ENCODE measurements at regions not wholly inside any gene's neighbourhood (a gene's known extent, or its start where the extent isn't known, plus 50 kb on each side); places are given as distances from the start of the nearest gene placed in this dataset.

DNA sequence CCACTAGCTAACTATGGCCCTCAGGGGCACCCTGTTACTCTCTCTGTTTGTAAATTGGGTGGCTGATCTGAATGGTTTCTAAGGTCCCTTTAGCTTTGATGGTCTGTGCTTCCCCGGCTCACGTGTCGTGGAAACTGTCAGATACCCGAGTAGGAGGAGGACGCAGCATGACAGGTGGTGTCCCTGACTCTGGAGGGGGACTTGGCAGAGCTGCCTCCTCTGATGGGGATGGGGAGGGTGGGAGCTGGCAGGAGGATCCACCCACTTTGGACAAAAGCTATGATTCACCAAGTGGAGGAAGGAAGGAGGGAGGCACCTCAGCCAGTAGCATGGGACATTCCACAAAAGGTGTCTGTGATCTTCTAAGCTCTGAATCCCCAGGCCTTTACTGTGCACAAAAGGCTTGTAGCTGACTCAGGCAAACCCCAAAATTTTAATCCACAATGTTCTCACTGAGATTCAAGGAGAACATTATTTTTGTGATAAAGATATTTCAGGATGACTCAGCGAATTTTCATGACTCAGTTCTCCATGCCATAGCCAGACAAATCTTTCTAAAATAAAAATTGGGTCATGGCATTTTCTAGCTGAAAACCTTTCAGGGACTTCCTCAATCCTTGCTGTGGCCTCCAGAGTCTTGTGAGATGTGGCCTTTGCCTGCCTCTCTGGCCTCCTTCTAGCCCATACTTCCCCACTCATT, 131.0 kb upstream of the BRINP1 start:
- no peak overlapping the region for H3K4ac ChIP-seq (ENCODE audit: low read depth in 1 of 2, low read length in 2 of 2)

DNA sequence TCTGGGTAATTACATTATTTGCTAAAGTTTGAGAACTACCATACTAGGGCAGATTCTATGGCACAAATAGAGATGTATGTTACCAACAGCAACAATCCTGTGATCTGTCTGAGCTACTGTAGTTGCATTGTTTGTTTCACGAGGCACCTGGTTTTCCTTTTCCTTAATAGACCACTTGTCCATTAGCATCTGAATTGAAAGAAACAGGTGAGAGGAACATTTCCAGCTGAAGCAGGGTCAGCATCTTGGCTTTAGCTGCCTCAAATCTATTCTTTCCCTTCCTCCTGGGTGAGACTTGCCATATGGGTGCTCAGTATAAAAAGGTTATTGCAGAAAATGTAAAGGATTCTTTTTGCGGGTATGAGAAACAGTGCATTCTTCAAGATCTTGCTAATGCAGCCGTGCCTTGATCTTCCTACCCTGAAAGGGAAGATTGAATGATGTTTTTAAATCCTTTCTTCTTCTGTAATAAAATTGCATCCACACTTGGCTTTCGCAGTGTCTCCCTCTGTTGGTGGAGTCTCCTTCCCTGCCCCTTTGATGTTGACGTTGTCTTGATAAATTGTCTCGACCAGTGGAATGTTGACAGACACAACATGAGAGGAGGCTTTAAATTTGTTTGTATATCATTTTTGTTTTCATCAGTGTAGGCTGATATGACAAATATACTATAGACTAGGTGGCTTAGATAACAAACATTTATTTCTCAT, 118.0 kb upstream of the BRINP1 start:
- Histone ChIP-seq H3K4me2 (ENCODE audit: low read length, poor library complexity, severe bottlenecking) (no peak overlapping the region), H3K4me3 (ENCODE audit: insufficient read depth in 1 of 2, low read depth in 1 of 2, low read length in 2 of 2) (no peak overlapping the region)
- 40% methylated on average over 5 of the region's 6 CpGs for WGBS

More for the DNA sequence above, 131.0 kb upstream of the BRINP1 start:
- H2BK5ac ChIP-seq (ENCODE audit: low read depth, low read length, poor library complexity, severe bottlenecking), result no peak overlapping the region
- no peak overlapping the region for H4K91ac ChIP-seq (ENCODE audit: low read length)
- no peak overlapping the region for H3K4me3 ChIP-seq (ENCODE audit: insufficient read depth in 1 of 2, low read depth in 1 of 2, low read length in 2 of 2)
- H3K79me1 ChIP-seq (replicated peaks; ENCODE audit: low read length, poor library complexity, severe bottlenecking), result no peaks in the 10 kb centered on the region
- no peak overlapping the region for H3K14ac ChIP-seq (ENCODE audit: low read length in 2 of 2)
- no peaks in the 10 kb centered on the region for H3K27me3 ChIP-seq (ENCODE audit: control insufficient read depth in 1 of 2, insufficient read depth in 1 of 2, low read length in 2 of 2)
- H2AFZ ChIP-seq (ENCODE audit: low read depth, low read length), result no peak overlapping the region
- H4K8ac ChIP-seq (ENCODE audit: low read length), result no peak overlapping the region
- H3K23ac ChIP-seq (ENCODE audit: low read length in 2 of 2), result no peak overlapping the region
- no peak overlapping the region for H2BK15ac ChIP-seq (ENCODE audit: low read depth, poor library complexity, severe bottlenecking)
- WGBS, result 85% methylated on average over 6 of the region's 6 CpGs
- no peak overlapping the region for H3K4me2 ChIP-seq (ENCODE audit: low read length, poor library complexity, severe bottlenecking)
- no peak for DNase-seq
- no peak overlapping the region for H2AK5ac ChIP-seq (ENCODE audit: low read length, severe bottlenecking)
- H2BK120ac ChIP-seq (ENCODE audit: low read depth, low read length), result no peak overlapping the region
- H3K4me1 ChIP-seq (ENCODE audit: control insufficient read depth, insufficient read depth, low read depth, low read length), result no peaks in the 10 kb centered on the region
- no peak overlapping the region for H3K9ac ChIP-seq (ENCODE audit: low read length)
- no peaks in the 10 kb centered on the region for H3K9me3 ChIP-seq (ENCODE audit: control insufficient read depth, low read length)
- H3K18ac ChIP-seq (ENCODE audit: low read depth in 1 of 2, low read length in 2 of 2), result no peak overlapping the region
- no peak overlapping the region for H2BK12ac ChIP-seq (ENCODE audit: low read length in 2 of 2)
- H3K36me3 ChIP-seq (ENCODE audit: control insufficient read depth in 1 of 2, insufficient read depth in 2 of 2, low read depth in 1 of 2, low read length in 2 of 2), result no peaks in the 10 kb centered on the region
- H3K27ac ChIP-seq (ENCODE audit: low read length, poor library complexity, severe bottlenecking), result no peak overlapping the region

GRCh38 chr9:119483153-119483552, 113.9 kb upstream of the BRINP1 start:
- Histone ChIP-seq H2BK15ac (ENCODE audit: low read depth, poor library complexity, severe bottlenecking) (no peak overlapping the region), H2BK12ac (ENCODE audit: low read length in 2 of 2) (no peak overlapping the region), H3K4me1 (ENCODE audit: control insufficient read depth, insufficient read depth, low read depth, low read length) (no peaks in the 10 kb centered on the region), H3K18ac (ENCODE audit: low read depth in 1 of 2, low read length in 2 of 2) (no peak overlapping the region), H2AFZ (ENCODE audit: low read depth, low read length) (no peak overlapping the region), H3K23ac (ENCODE audit: low read length in 2 of 2) (no peak overlapping the region), H3K27ac (ENCODE audit: low read length, poor library complexity, severe bottlenecking) (no peak overlapping the region), H3K9me3 (ENCODE audit: control insufficient read depth, low read length) (no peaks in the 10 kb centered on the region), H3K79me1 (replicated peaks; ENCODE audit: low read length, poor library complexity, severe bottlenecking) (no peaks in the 10 kb centered on the region), H4K91ac (ENCODE audit: low read length) (no peak overlapping the region), H3K14ac (ENCODE audit: low read length in 2 of 2) (no peak overlapping the region), H3K27me3 (ENCODE audit: control insufficient read depth in 1 of 2, insufficient read depth in 1 of 2, low read length in 2 of 2) (no peaks in the 10 kb centered on the region), H3K4me3 (ENCODE audit: insufficient read depth in 1 of 2, low read depth in 1 of 2, low read length in 2 of 2) (no peak overlapping the region), H3K36me3 (ENCODE audit: control insufficient read depth in 1 of 2, insufficient read depth in 2 of 2, low read depth in 1 of 2, low read length in 2 of 2) (no peaks in the 10 kb centered on the region), H4K8ac (ENCODE audit: low read length) (no peak overlapping the region), H3K4ac (ENCODE audit: low read depth in 1 of 2, low read length in 2 of 2) (no peak overlapping the region), H3K9ac (ENCODE audit: low read length) (no peak overlapping the region), H2BK120ac (ENCODE audit: low read depth, low read length) (no peak overlapping the region), H2BK5ac (ENCODE audit: low read depth, low read length, poor library complexity, severe bottlenecking) (no peak overlapping the region), H2AK5ac (ENCODE audit: low read length, severe bottlenecking) (no peak overlapping the region), H3K4me2 (ENCODE audit: low read length, poor library complexity, severe bottlenecking) (no peak overlapping the region)
- no peak for DNase-seq

More for the DNA sequence above, 118.0 kb upstream of the BRINP1 start:
- no peak overlapping the region for H2BK15ac ChIP-seq (ENCODE audit: low read depth, poor library complexity, severe bottlenecking)
- no peaks in the 10 kb centered on the region for H3K79me1 ChIP-seq (replicated peaks; ENCODE audit: low read length, poor library complexity, severe bottlenecking)
- DNase-seq, result no peak
- no peak overlapping the region for H3K18ac ChIP-seq (ENCODE audit: low read depth in 1 of 2, low read length in 2 of 2)
- no peaks in the 10 kb centered on the region for H3K27me3 ChIP-seq (ENCODE audit: control insufficient read depth in 1 of 2, insufficient read depth in 1 of 2, low read length in 2 of 2)
- H3K4me1 ChIP-seq (ENCODE audit: control insufficient read depth, insufficient read depth, low read depth, low read length), result no peaks in the 10 kb centered on the region
- H2AK5ac ChIP-seq (ENCODE audit: low read length, severe bottlenecking), result no peak overlapping the region
- H3K9ac ChIP-seq (ENCODE audit: low read length), result no peak overlapping the region
- no peaks in the 10 kb centered on the region for H3K36me3 ChIP-seq (ENCODE audit: control insufficient read depth in 1 of 2, insufficient read depth in 2 of 2, low read depth in 1 of 2, low read length in 2 of 2)
- H3K14ac ChIP-seq (ENCODE audit: low read length in 2 of 2), result no peak overlapping the region
- H3K9me3 ChIP-seq (ENCODE audit: control insufficient read depth, low read length), result no peaks in the 10 kb centered on the region
- no peak overlapping the region for H2BK5ac ChIP-seq (ENCODE audit: low read depth, low read length, poor library complexity, severe bottlenecking)
- no peak overlapping the region for H4K8ac ChIP-seq (ENCODE audit: low read length)
- no peak overlapping the region for H2BK12ac ChIP-seq (ENCODE audit: low read length in 2 of 2)
- H2AFZ ChIP-seq (ENCODE audit: low read depth, low read length), result no peak overlapping the region
- no peak overlapping the region for H3K4ac ChIP-seq (ENCODE audit: low read depth in 1 of 2, low read length in 2 of 2)
- no peak overlapping the region for H4K91ac ChIP-seq (ENCODE audit: low read length)
- no peak overlapping the region for H3K23ac ChIP-seq (ENCODE audit: low read length in 2 of 2)
- no peak overlapping the region for H2BK120ac ChIP-seq (ENCODE audit: low read depth, low read length)
- no peak overlapping the region for H3K27ac ChIP-seq (ENCODE audit: low read length, poor library complexity, severe bottlenecking)

DNA sequence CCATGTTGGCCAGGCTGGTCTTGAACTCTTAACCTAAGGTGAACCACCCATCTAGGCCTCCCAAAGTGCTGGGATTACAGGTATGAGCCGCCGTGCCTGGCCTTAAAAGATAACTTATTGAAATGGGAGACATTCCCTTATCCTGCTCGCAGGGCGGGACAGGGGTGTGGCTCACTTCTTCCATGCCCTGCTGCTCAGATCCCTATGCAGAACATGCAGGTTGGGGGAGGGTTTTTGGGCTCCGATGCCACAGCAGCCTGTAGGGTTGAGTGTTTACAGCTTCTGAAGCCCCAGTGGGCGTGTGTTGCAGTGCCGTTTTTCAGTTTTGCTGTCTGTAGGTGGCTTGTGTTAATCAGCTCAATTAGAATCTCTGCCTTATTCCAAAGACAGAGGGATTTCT, 108.0 kb upstream of the BRINP1 start:
- Histone ChIP-seq H3K23ac (ENCODE audit: low read length in 2 of 2) (no peak overlapping the region), H3K4me2 (ENCODE audit: low read length, poor library complexity, severe bottlenecking) (no peak overlapping the region), H3K4ac (ENCODE audit: low read depth in 1 of 2, low read length in 2 of 2) (no peak overlapping the region), H2BK15ac (ENCODE audit: low read depth, poor library complexity, severe bottlenecking) (no peak overlapping the region), H3K18ac (ENCODE audit: low read depth in 1 of 2, low read length in 2 of 2) (no peak overlapping the region), H2BK120ac (ENCODE audit: low read depth, low read length) (no peak overlapping the region), H3K27me3 (ENCODE audit: control insufficient read depth in 1 of 2, insufficient read depth in 1 of 2, low read length in 2 of 2) (no peaks in the 10 kb centered on the region), H3K9me3 (ENCODE audit: control insufficient read depth, low read length) (peaks cover 4% of the 10 kb centered on the region), H3K36me3 (ENCODE audit: control insufficient read depth in 1 of 2, insufficient read depth in 2 of 2, low read depth in 1 of 2, low read length in 2 of 2) (no peaks in the 10 kb centered on the region), H2AK5ac (ENCODE audit: low read length, severe bottlenecking) (no peak overlapping the region), H2AFZ (ENCODE audit: low read depth, low read length) (no peak overlapping the region), H2BK12ac (ENCODE audit: low read length in 2 of 2) (no peak overlapping the region), H3K4me3 (ENCODE audit: insufficient read depth in 1 of 2, low read depth in 1 of 2, low read length in 2 of 2) (no peak overlapping the region), H3K9ac (ENCODE audit: low read length) (no peak overlapping the region), H4K8ac (ENCODE audit: low read length) (no peak overlapping the region), H3K79me1 (replicated peaks; ENCODE audit: low read length, poor library complexity, severe bottlenecking) (no peaks in the 10 kb centered on the region), H3K14ac (ENCODE audit: low read length in 2 of 2) (no peak overlapping the region), H4K91ac (ENCODE audit: low read length) (no peak overlapping the region), H3K4me1 (ENCODE audit: control insufficient read depth, insufficient read depth, low read depth, low read length) (no peaks in the 10 kb centered on the region), H2BK5ac (ENCODE audit: low read depth, low read length, poor library complexity, severe bottlenecking) (no peak overlapping the region), H3K27ac (ENCODE audit: low read length, poor library complexity, severe bottlenecking) (no peak overlapping the region)
- WGBS, result 58% methylated on average over 7 of the region's 7 CpGs
- DNase-seq, result no peak

Measured in mesenchymal stem cell (in vitro differentiated cells and primary cell).